ENCODE measurements at regions not wholly inside any gene's neighbourhood (a gene's known extent, or its start where the extent isn't known, plus 50 kb on each side); places are given as distances from the start of the nearest gene placed in this dataset.

- TF ChIP-seq, protein P1, sequence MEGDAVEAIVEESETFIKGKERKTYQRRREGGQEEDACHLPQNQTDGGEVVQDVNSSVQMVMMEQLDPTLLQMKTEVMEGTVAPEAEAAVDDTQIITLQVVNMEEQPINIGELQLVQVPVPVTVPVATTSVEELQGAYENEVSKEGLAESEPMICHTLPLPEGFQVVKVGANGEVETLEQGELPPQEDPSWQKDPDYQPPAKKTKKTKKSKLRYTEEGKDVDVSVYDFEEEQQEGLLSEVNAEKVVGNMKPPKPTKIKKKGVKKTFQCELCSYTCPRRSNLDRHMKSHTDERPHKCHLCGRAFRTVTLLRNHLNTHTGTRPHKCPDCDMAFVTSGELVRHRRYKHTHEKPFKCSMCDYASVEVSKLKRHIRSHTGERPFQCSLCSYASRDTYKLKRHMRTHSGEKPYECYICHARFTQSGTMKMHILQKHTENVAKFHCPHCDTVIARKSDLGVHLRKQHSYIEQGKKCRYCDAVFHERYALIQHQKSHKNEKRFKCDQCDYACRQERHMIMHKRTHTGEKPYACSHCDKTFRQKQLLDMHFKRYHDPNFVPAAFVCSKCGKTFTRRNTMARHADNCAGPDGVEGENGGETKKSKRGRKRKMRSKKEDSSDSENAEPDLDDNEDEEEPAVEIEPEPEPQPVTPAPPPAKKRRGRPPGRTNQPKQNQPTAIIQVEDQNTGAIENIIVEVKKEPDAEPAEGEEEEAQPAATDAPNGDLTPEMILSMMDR (IDR thresholded peaks at IDR 0.05) = no peak
- TF ChIP-seq EP300 (IDR thresholded peaks at IDR 0.05) = no peak
- no peak for TF ChIP-seq POLR2AphosphoS5 (IDR thresholded peaks at IDR 0.05)
- TF ChIP-seq POLR2A (IDR thresholded peaks at IDR 0.05) = no peak
Observed at GRCh38 chr6:55694759-55695158, 115.8 kb upstream of the HMGCLL1 start.
